SK-N-SH (cell line): ENCODE measurements at regions not wholly inside any gene's neighbourhood (a gene's known extent, or its start where the extent isn't known, plus 50 kb on each side); places are given as distances from the start of the nearest gene placed in this dataset.

Experiments
- CTCF ChIA-PET: fragments of 300-600, 350-600 bp; formaldehyde crosslinking; extraction: SDS; loops from one replicate; lab custom pipeline; 2021; lab: Yijun Ruan, JAX
- POLR2A ChIA-PET: fragments of 350-600 bp; sonication (Branson Sonifier 250); formaldehyde crosslinking; extraction: SDS; loops from one replicate; lab custom pipeline; 2020; ENCODE audit warnings: antibody characterized with exemption, inconsistent platforms; lab: Yijun Ruan, JAX
- DNase-seq: peaks from one replicate; pipeline ENCODE4 v3.0.0; 2012
- H2AFZ ChIP-seq: fragments of 200-600 bp; sonication (generic); 2 replicates; pipeline ENCODE4 v1.8.1; 2016; ENCODE audit warnings: antibody characterized with exemption, mild to moderate bottlenecking, low read depth
- H3F3A ChIP-seq: fragments of 200-600 bp; sonication (generic); replicated peaks from 2 replicates; pipeline ENCODE3; 2016; ENCODE audit warnings: antibody characterized with exemption, mild to moderate bottlenecking; ENCODE audit not compliant: insufficient read depth
- H3K27ac ChIP-seq, 2 experiments: fragments of 200-500 bp in 1 of 2; fragments of 200-600 bp in 1 of 2; sonication (Bioruptor generic) in 1 of 2; sonication (generic), shearing (Covaris generic) in 1 of 2; 2 replicates each; pipeline versions ENCODE4 v1.5.1 to v1.6.1; 2014 to 2016; ENCODE audit warnings: low read depth in 2 of 2, inconsistent platforms in 1 of 2, low read length in 1 of 2, mild to moderate bottlenecking in 1 of 2, mixed read lengths in 1 of 2
- H3K27me3 ChIP-seq: fragments of 200-600 bp; sonication (generic), shearing (Covaris generic); 2 replicates; pipeline ENCODE4 v1.6.1; 2016; ENCODE audit warnings: mixed run types; ENCODE audit not compliant: insufficient read depth
- H3K36me3 ChIP-seq, 2 experiments: fragments of 200-500 bp in 1 of 2; fragments of 200-600 bp in 1 of 2; sonication (Bioruptor generic) in 1 of 2; sonication (generic) in 1 of 2; replicated peaks in 1 of 2; 2 replicates each; pipeline versions ENCODE3 to v1.5.1; 2014 to 2016; ENCODE audit warnings: low read length in 1 of 2, mild to moderate bottlenecking in 1 of 2; ENCODE audit not compliant: insufficient read depth in 2 of 2, control insufficient read depth in 1 of 2
- H3K4me1 ChIP-seq, 2 experiments: fragments of 200-500 bp in 1 of 2; fragments of 200-600 bp in 1 of 2; sonication (Bioruptor generic) in 1 of 2; sonication (generic), shearing (Covaris generic) in 1 of 2; 2 replicates each; pipeline versions ENCODE4 v1.5.1 to v1.6.1; 2014 to 2016; ENCODE audit warnings: low read depth in 1 of 2, low read length in 1 of 2, mixed run types in 1 of 2; ENCODE audit not compliant: insufficient read depth in 2 of 2, control insufficient read depth in 1 of 2
- H3K4me2 ChIP-seq: fragments of 200-600 bp; sonication (generic), shearing (Covaris generic); 2 replicates; pipeline ENCODE4 v1.6.1; 2017; ENCODE audit warnings: mixed run types
- H3K4me3 ChIP-seq, 2 experiments: fragments of 200-500 bp in 1 of 2; fragments of 200-600 bp in 1 of 2; sonication (Bioruptor generic) in 1 of 2; sonication (generic), shearing (Covaris generic) in 1 of 2; 2 replicates each; pipeline versions ENCODE4 v1.5.1 to v1.8.1; 2014 to 2016; ENCODE audit warnings: low read depth in 2 of 2, inconsistent platforms in 1 of 2, low read length in 1 of 2, mild to moderate bottlenecking in 1 of 2, mixed read lengths in 1 of 2, moderate library complexity in 1 of 2
- H3K79me2 ChIP-seq: fragments of 200-600 bp; sonication (generic); 2 replicates; pipeline ENCODE4 v1.8.1; 2017; ENCODE audit warnings: mild to moderate bottlenecking; ENCODE audit not compliant: insufficient read depth
- H3K9ac ChIP-seq: fragments of 200-600 bp; sonication (generic); 2 replicates; pipeline ENCODE4 v1.6.1; 2017; ENCODE audit warnings: mixed run types
- H3K9me2 ChIP-seq: fragments of 200-600 bp; sonication (generic); 2 replicates; pipeline ENCODE4 v1.6.1; 2017; ENCODE audit warnings: mixed run types
- H3K9me3 ChIP-seq: fragments of 200-600 bp; sonication (generic); 2 replicates; pipeline ENCODE4 v1.6.1; 2017; ENCODE audit warnings: mixed run types, mild to moderate bottlenecking, moderate library complexity
- H4K20me1 ChIP-seq: fragments of 200-600 bp; sonication (generic); 2 replicates; pipeline ENCODE4 v1.6.1; 2017; ENCODE audit warnings: mild to moderate bottlenecking, mixed run types; ENCODE audit not compliant: insufficient read depth
- EP300 ChIP-seq, 2 experiments: IDR thresholded peaks; 2 replicates each; pipeline versions ENCODE4 v1.4.0 to v1.6.1; 2012; ENCODE audit warnings: borderline replicate concordance in 1 of 2, low read depth in 1 of 2, low read length in 1 of 2
- NFIC ChIP-seq: IDR thresholded peaks from 2 replicates; pipeline ENCODE4 v1.4.0; 2012; ENCODE audit warnings: borderline replicate concordance
- RAD21 ChIP-seq: IDR thresholded peaks from 2 replicates; pipeline ENCODE4 v1.6.1; 2012; ENCODE audit warnings: mild to moderate bottlenecking, low read length
- RCOR1 ChIP-seq: fragments of 150-350 bp; IDR thresholded peaks from 2 replicates; pipeline ENCODE4 v1.6.1; 2017; ENCODE audit warnings: antibody characterized with exemption, low read length
- SIN3A ChIP-seq: IDR thresholded peaks from 2 replicates; pipeline ENCODE4 v1.6.1; 2012; ENCODE audit warnings: low read depth, mild to moderate bottlenecking, low read length, moderate library complexity, borderline replicate concordance
- SMC3 ChIP-seq: IDR thresholded peaks from 2 replicates; pipeline ENCODE4 v1.6.1; 2012; ENCODE audit warnings: low read depth, low read length, improper control_type of control experiment
- WGBS: methylation state at CpG from one replicate; pipeline ENCODE4 v1.1.6; 2017; ENCODE audit warnings: low lambda C conversion rate; 5-methylcytosine and 5-hydroxymethylcytosine counted together
- TF ChIP-seq, protein P1 (sequence below): fragments of 200-600 bp; sonication (generic); IDR thresholded peaks from 2 replicates; pipeline ENCODE4 v1.6.1; 2017; ENCODE audit warnings: antibody characterized with exemption, mild to moderate bottlenecking, moderate library complexity
- TF ChIP-seq, protein P2 (sequence below): fragments of 150-350 bp; IDR thresholded peaks from 2 replicates; pipeline ENCODE4 v1.6.1; 2017; ENCODE audit warnings: antibody characterized with exemption, low read length, low read depth, borderline replicate concordance
- TF ChIP-seq, protein P3 (sequence below): IDR thresholded peaks from 2 replicates; pipeline ENCODE4 v1.4.0; 2012; ENCODE audit warnings: low read depth

DNA sequence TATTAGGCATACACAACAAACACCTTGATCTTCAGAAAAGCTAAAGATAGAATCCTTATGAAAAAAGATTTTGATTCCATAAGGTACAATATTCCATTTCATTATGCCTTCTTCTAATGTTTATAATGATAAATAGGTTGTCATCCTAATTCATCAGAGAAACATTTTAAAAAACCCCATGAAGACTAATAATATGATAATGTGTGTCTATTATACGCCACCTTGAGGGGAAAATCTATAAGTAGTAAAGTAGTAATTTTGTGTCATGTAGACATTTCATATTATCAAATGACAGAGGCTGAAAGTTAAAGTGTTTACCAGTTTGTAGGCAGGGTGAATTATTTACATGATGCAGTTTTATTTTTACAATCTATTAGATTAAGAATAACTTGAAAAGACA, 524.3 kb downstream of the GBE1 start:
- ChIA-PET POLR2A (no interaction called here), CTCF (interaction anchor here (1.0 to 1.5 kb wide), 2 partner anchors 14 to 102 kb away, joined by 3 to 5 read pairs; no protein-coding TSS in a partner anchor)
- no peak for DNase-seq
- no peaks in the 10 kb centered on the region for H3K9me3 ChIP-seq
- TF ChIP-seq, protein P1, sequence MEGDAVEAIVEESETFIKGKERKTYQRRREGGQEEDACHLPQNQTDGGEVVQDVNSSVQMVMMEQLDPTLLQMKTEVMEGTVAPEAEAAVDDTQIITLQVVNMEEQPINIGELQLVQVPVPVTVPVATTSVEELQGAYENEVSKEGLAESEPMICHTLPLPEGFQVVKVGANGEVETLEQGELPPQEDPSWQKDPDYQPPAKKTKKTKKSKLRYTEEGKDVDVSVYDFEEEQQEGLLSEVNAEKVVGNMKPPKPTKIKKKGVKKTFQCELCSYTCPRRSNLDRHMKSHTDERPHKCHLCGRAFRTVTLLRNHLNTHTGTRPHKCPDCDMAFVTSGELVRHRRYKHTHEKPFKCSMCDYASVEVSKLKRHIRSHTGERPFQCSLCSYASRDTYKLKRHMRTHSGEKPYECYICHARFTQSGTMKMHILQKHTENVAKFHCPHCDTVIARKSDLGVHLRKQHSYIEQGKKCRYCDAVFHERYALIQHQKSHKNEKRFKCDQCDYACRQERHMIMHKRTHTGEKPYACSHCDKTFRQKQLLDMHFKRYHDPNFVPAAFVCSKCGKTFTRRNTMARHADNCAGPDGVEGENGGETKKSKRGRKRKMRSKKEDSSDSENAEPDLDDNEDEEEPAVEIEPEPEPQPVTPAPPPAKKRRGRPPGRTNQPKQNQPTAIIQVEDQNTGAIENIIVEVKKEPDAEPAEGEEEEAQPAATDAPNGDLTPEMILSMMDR = peak; percentile 23; the same call in 1 of the 2 replicates
- TF ChIP-seq SIN3A = no peak
- H2AFZ ChIP-seq = no peak overlapping the region
- no peaks in the 10 kb centered on the region for H3F3A ChIP-seq
- H4K20me1 ChIP-seq = no peaks in the 10 kb centered on the region
- H3K79me2 ChIP-seq = no peaks in the 10 kb centered on the region
- no peak overlapping the region for H3K9ac ChIP-seq
- H3K4me2 ChIP-seq = no peak overlapping the region
- no peaks in the 10 kb centered on the region for H3K9me2 ChIP-seq
- no peak overlapping the region for H3K27ac ChIP-seq
- no peaks in the 10 kb centered on the region for H3K36me3 ChIP-seq
- no peaks in the 10 kb centered on the region for H3K4me1 ChIP-seq
- WGBS = 66% methylated on average over 1 of the region's 1 CpG
- H3K4me3 ChIP-seq = no peak overlapping the region
- no peaks in the 10 kb centered on the region for H3K27me3 ChIP-seq

DNA sequence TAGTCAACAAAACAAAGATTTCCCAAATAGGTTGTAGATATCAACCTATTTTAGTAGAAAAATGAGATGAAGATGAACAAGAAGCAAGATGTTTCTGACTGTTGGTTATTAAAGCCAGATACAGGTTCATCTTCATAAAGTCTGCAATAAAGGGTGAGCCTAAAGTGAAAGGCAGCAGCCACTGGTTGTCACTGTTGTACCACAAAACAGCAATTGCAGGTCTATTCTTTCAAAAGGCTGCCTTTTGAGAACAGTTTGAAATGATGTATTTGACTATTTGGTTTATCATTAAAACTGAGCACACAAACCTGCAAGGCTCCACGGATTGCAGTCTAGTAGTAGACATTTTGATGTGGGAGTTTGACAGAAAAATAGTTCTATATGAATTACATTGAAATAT, 543.4 kb downstream of the GBE1 start:
- H3K27ac ChIP-seq = no peak overlapping the region
- H3K4me2 ChIP-seq = no peak overlapping the region
- no peaks in the 10 kb centered on the region for H3K9me3 ChIP-seq
- H4K20me1 ChIP-seq = no peaks in the 10 kb centered on the region
- H3K79me2 ChIP-seq = no peaks in the 10 kb centered on the region
- peaks cover 0 to 14% of the 10 kb centered on the region in 2 experiments; a peak in 3 of 4 replicates for H3K4me1 ChIP-seq
- peaks cover 12% of the 10 kb centered on the region for H3F3A ChIP-seq
- CTCF ChIA-PET = interaction anchor here (0.9 to 2.0 kb wide), 8 partner anchors 9 to 914 kb away, joined by 3 to 14 read pairs (median 4); no protein-coding TSS in a partner anchor
- POLR2A ChIA-PET = no interaction called here
- H3K4me3 ChIP-seq = no peak overlapping the region
- no peak overlapping the region for H2AFZ ChIP-seq
- H3K36me3 ChIP-seq = no peaks in the 10 kb centered on the region
- 0% methylated on average over 1 of the region's 1 CpG for WGBS
- TF ChIP-seq, protein P1 = peak; percentile 88
- 0 out of 2 replicates have a peak, but pooled peaks have one; percentile 12 for TF ChIP-seq RCOR1
- no peak for TF ChIP-seq NFIC
- TF ChIP-seq EP300 (IDR thresholded peaks at IDR 0.05; ENCODE audit: borderline replicate concordance in 1 of 2, low read depth in 1 of 2, low read length in 1 of 2) = no peak
- TF ChIP-seq, protein P2, sequence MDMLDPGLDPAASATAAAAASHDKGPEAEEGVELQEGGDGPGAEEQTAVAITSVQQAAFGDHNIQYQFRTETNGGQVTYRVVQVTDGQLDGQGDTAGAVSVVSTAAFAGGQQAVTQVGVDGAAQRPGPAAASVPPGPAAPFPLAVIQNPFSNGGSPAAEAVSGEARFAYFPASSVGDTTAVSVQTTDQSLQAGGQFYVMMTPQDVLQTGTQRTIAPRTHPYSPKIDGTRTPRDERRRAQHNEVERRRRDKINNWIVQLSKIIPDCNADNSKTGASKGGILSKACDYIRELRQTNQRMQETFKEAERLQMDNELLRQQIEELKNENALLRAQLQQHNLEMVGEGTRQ = no peak
- TF ChIP-seq SMC3 = peak; percentile 85
- TF ChIP-seq, protein P3, sequence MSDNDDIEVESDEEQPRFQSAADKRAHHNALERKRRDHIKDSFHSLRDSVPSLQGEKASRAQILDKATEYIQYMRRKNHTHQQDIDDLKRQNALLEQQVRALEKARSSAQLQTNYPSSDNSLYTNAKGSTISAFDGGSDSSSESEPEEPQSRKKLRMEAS = no peak
- TF ChIP-seq RAD21 = peak; percentile 97
- TF ChIP-seq, all 33 proteins: peak for 4
- H3K9me2 ChIP-seq = no peaks in the 10 kb centered on the region
- no peaks in the 10 kb centered on the region for H3K27me3 ChIP-seq
- H3K9ac ChIP-seq = no peak overlapping the region
- DNase-seq = peak; percentile 40
